K562 (cell line): ENCODE measurements at regions not wholly inside any gene's neighbourhood (a gene's known extent, or its start where the extent isn't known, plus 50 kb on each side); places are given as distances from the start of the nearest gene placed in this dataset.

Experiments used
- ATAC-seq: fragments of 200-7000 bp; cut with Tn5 transposase; 3 replicates; pipeline ENCODE4 v1.9.1; 2020; ENCODE audit warnings: moderate library complexity
- BruUV-seq: library from RNA; stranded (reverse); fragments of 400-500 nt; replicated peaks from 2 replicates; lab custom pipeline; 2021; lab: Mats Ljungman, UMichigan
- CTCF ChIA-PET: fragments of 300-600 bp; formaldehyde crosslinking; extraction: SDS; loops from one replicate; lab custom pipeline; 2021; ENCODE audit warnings: low intra/inter-chr PET ratio; lab: Yijun Ruan, JAX
- POLR2A ChIA-PET: fragments of 300-600, 350-650 bp; sonication (Branson Sonifier 250); formaldehyde crosslinking; extraction: SDS; loops from one replicate; lab custom pipeline; 2021; ENCODE audit warnings: antibody characterized with exemption, inconsistent platforms; lab: Yijun Ruan, JAX
- DNase-seq, 4 experiments: peaks; one replicate each; pipeline versions ENCODE4 v3.0.0 to v3.0.0-alpha.2; 2011 to 2018; ENCODE audit warnings: low spot score in 3 of 4, mixed read lengths in 3 of 4; ENCODE audit errors: extremely low read depth in 1 of 4
- FAIRE-seq: peaks from 2 replicates; lab custom pipeline; 2011; peaks lifted over from hg19 to GRCh38; lab: Jason Lieb, UNC
- H2AFZ ChIP-seq: 2 replicates; pipeline ENCODE4 v1.6.0; 2011; ENCODE audit warnings: low read depth, low read length, control low read depth, inconsistent platforms
- H3K27ac ChIP-seq: fragments of 200-600 bp; 3 replicates; pipeline ENCODE4 v1.8.0; 2011; ENCODE audit warnings: low read depth, mild to moderate bottlenecking, control low read depth, inconsistent platforms, low read length, moderate library complexity, mixed read lengths; ENCODE audit errors: extremely low read depth
- H3K27me3 ChIP-seq, 2 experiments: fragments of 300-600 bp in 1 of 2; 2 replicates in 1 of 2; 3 replicates in 1 of 2; pipeline versions ENCODE4 v1.6.0 to v1.8.0; 2011; ENCODE audit warnings: inconsistent platforms in 2 of 2, low read length in 2 of 2, mild to moderate bottlenecking in 1 of 2, mixed read lengths in 1 of 2, moderate library complexity in 1 of 2; ENCODE audit not compliant: control insufficient read depth in 2 of 2, insufficient read depth in 2 of 2
- H3K36me3 ChIP-seq: fragments of 300-600 bp; 3 replicates; pipeline ENCODE4 v1.8.0; 2011; ENCODE audit warnings: mild to moderate bottlenecking, low read length, inconsistent platforms; ENCODE audit not compliant: control insufficient read depth, insufficient read depth
- H3K4me1 ChIP-seq, 2 experiments: fragments of 200-600 bp in 1 of 2; replicated peaks in 1 of 2; 2 replicates in 1 of 2; 3 replicates in 1 of 2; pipeline versions ENCODE4 v1.5.1 to v1.8.0; 2011; ENCODE audit warnings: inconsistent platforms in 2 of 2, low read length in 2 of 2, mild to moderate bottlenecking in 1 of 2, mixed read lengths in 1 of 2, moderate library complexity in 1 of 2; ENCODE audit not compliant: control insufficient read depth in 2 of 2, insufficient read depth in 2 of 2
- H3K4me2 ChIP-seq: 2 replicates; pipeline ENCODE4 v1.6.1; 2011; ENCODE audit warnings: low read length, control low read depth, inconsistent platforms, mixed read lengths; ENCODE audit not compliant: insufficient read depth
- H3K4me3 ChIP-seq: fragments of 200-600 bp; sonication (generic), shearing (Covaris generic); 2 replicates; pipeline ENCODE4 v1.5.1; 2016; ENCODE audit warnings: control low read depth, inconsistent platforms
- H3K79me2 ChIP-seq: fragments of 200-600 bp; 3 replicates; pipeline ENCODE4 v1.8.0; 2011; ENCODE audit warnings: low read length, inconsistent platforms; ENCODE audit not compliant: control insufficient read depth, insufficient read depth
- H3K9ac ChIP-seq, 2 experiments: 2 replicates each; pipeline versions ENCODE4 v1.6.0 to v1.6.1; 2011; ENCODE audit warnings: low read depth in 2 of 2, low read length in 2 of 2, control low read depth in 1 of 2, inconsistent platforms in 1 of 2, mild to moderate bottlenecking in 1 of 2, mixed read lengths in 1 of 2; ENCODE audit not compliant: insufficient read depth in 1 of 2
- H3K9me1 ChIP-seq: one replicate; pipeline ENCODE4 v1.6.0; 2011; ENCODE audit warnings: inconsistent platforms, mild to moderate bottlenecking, low read length, moderate library complexity; ENCODE audit not compliant: control insufficient read depth, insufficient read depth
- H3K9me3 ChIP-seq: replicated peaks from 2 replicates; pipeline ENCODE4 v1.5.1; 2011; ENCODE audit warnings: low read depth, low read length, inconsistent platforms; ENCODE audit not compliant: control insufficient read depth, insufficient read depth
- H4K20me1 ChIP-seq: replicated peaks from 2 replicates; pipeline ENCODE4 v1.6.1; 2011; ENCODE audit warnings: low read length, inconsistent platforms, mixed read lengths; ENCODE audit not compliant: control insufficient read depth, insufficient read depth
- ATF3 ChIP-seq, 2 experiments: fragments of 450-650 bp in 1 of 2; sonication (generic) in 1 of 2; formaldehyde crosslinking in 1 of 2; IDR thresholded peaks in 1 of 2; conservative IDR thresholded peaks in 1 of 2; 2 replicates each; pipeline versions ENCODE4 v1.6.1 to v1.8.1; 2016 to 2023; ENCODE audit warnings: mild to moderate bottlenecking in 2 of 2, moderate library complexity in 2 of 2, inconsistent platforms in 1 of 2, missing genetic modification reagents in 1 of 2
- C11orf30 ChIP-seq: fragments of 450-650 bp; IDR thresholded peaks from 2 replicates; pipeline ENCODE4 v1.6.1; 2016; ENCODE audit warnings: low read depth, mild to moderate bottlenecking
- IRF2 ChIP-seq: sonication (generic); formaldehyde crosslinking; IDR thresholded peaks from 2 replicates; pipeline ENCODE4 v1.8.1; 2022; ENCODE audit warnings: mild to moderate bottlenecking, missing genetic modification reagents
- JUND ChIP-seq, 2 experiments: IDR thresholded peaks; 2 replicates in 1 of 2; 3 replicates in 1 of 2; pipeline ENCODE4 v1.6.1; 2011; ENCODE audit warnings: borderline replicate concordance in 2 of 2, low read depth in 2 of 2, low read length in 2 of 2, improper control_type of control experiment in 1 of 2, missing biosample characterization in 1 of 2, missing genetic modification characterization in 1 of 2, missing genetic modification reagents in 1 of 2
- MAFF ChIP-seq: IDR thresholded peaks from 2 replicates; pipeline ENCODE4 v1.6.1; 2012; ENCODE audit warnings: low read length, improper control_type of control experiment
- MAFG ChIP-seq: fragments of 450-650 bp; conservative IDR thresholded peaks from 2 replicates; pipeline ENCODE4 v1.6.1; 2016; ENCODE audit warnings: missing genetic modification characterization, missing compliant biosample characterization
- MAFK ChIP-seq: IDR thresholded peaks from 2 replicates; pipeline ENCODE4 v1.6.1; 2011; ENCODE audit warnings: low read length, improper control_type of control experiment
- ZNF175 ChIP-seq: fragments of 200-800 bp; sonication (Bioruptor generic); IDR thresholded peaks from 2 replicates; pipeline ENCODE4 v1.6.1; 2016; ENCODE audit warnings: low read depth, mild to moderate bottlenecking, missing genetic modification characterization, missing compliant biosample characterization
- ZNF316 ChIP-seq: fragments of 450-650 bp; IDR thresholded peaks from 2 replicates; pipeline ENCODE4 v1.6.1; 2016
- in situ Hi-C: fragments of 300-500 bp; cut with MboI; formaldehyde crosslinking; loops from 4 replicates; pipeline ENCODE4 v1.15.0; 2018; ENCODE audit warnings: inconsistent platforms, mixed read lengths
- intact Hi-C: fragments of 100-400 bp; cut with micrococcal nuclease; formaldehyde crosslinking; loops from 2 replicates; pipeline ENCODE4 v1.14.2; 2022

- intact Hi-C loops, result no loop called here
- POLR2A ChIA-PET, result no interaction called here
Measured at GRCh38 chr18:27261769-27262549, 76.9 kb upstream of the CHST9 start.

More at GRCh38 chr18:27261769-27262549, 76.9 kb upstream of the CHST9 start:
- TF ChIP-seq JUND (IDR thresholded peaks at IDR 0.05; ENCODE audit: borderline replicate concordance, low read depth, low read length), result no peak
- TF ChIP-seq JUND (tag; IDR thresholded peaks at IDR 0.05; ENCODE audit: borderline replicate concordance, low read depth, low read length), result peak; percentile 54; the same call in 1 of the 3 replicates
- peak; percentile 65 for TF ChIP-seq MAFG (tag)
- TF ChIP-seq ATF3 (IDR thresholded peaks at IDR 0.05), result 0 out of 2 replicates have a peak, but pooled peaks have one; percentile 21
- no peak for TF ChIP-seq ATF3 (CRISPR knock-in tag; conservative IDR thresholded peaks at IDR 0.05)
- TF ChIP-seq ZNF175, result no peak
- TF ChIP-seq ZNF316, result peak; percentile 93
- TF ChIP-seq IRF2 (CRISPR knock-in tag), result no peak
- peak; percentile 18; the same call in 1 of the 2 replicates for TF ChIP-seq MAFK
- peak; percentile 73 for TF ChIP-seq C11orf30
- peak; percentile 34; the same call in 1 of the 2 replicates for TF ChIP-seq MAFF
- TF ChIP-seq, all 486 proteins: peak for 7
- no peaks in the 10 kb centered on the region for H3K4me1 ChIP-seq
- FAIRE-seq (no peak), ATAC-seq (no peak), DNase-seq (no peak)
- no peak overlapping the region for H3K4me3 ChIP-seq
- H4K20me1 ChIP-seq, result no peaks in the 10 kb centered on the region
- H3K79me2 ChIP-seq, result no peaks in the 10 kb centered on the region
- CTCF ChIA-PET, result no interaction called here
- H3K9ac ChIP-seq, result no peak overlapping the region
- H3K9me1 ChIP-seq, result no peaks in the 10 kb centered on the region
- H3K27me3 ChIP-seq, result no peaks in the 10 kb centered on the region
- in situ Hi-C loops, result no loop called here
- H3K4me2 ChIP-seq, result no peak overlapping the region
- H3K27ac ChIP-seq, result no peak overlapping the region
- no peak overlapping the region for H2AFZ ChIP-seq
- no peaks in the 10 kb centered on the region for H3K36me3 ChIP-seq
- BruUV-seq, result no TSS peak
- peaks cover 4% of the 10 kb centered on the region; the same call in 1 of the 2 replicates for H3K9me3 ChIP-seq
